ENCODE measurements at regions not wholly inside any gene's neighbourhood (a gene's known extent, or its start where the extent isn't known, plus 50 kb on each side); places are given as distances from the start of the nearest gene placed in this dataset.
"Not testable (repeated sequence)": the region's sequence is repeated elsewhere in the genome, so short reads cannot be mapped to it uniquely, and the experiment has no call there.

DNA sequence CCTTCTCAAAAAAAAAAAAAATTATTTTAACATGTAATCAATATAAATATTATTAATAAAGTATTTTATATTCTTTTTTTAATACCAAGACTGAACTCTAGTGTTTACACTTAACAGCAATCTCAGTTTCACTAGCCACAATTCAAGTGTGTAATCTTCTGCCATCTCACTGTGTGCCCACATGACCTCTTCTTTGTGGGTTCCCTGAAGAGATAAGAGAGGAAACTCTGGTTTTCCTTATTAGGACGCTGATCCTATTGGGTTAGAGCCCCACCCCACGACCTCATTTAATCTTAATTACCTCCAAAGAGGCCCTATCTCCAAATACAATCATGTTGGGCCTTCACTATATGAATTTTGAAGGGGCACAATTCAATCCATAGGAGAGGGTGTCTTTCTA, 177.6 kb downstream of the STK31 start:
- no peak for DNase-seq (ENCODE audit: low read depth, low spot score)
- in situ Hi-C loops (cut with HindIII; ENCODE audit: low pct_unique_long_range_greater_than_20kb, low sequenced_read_pairs) = no loop called here

DNA sequence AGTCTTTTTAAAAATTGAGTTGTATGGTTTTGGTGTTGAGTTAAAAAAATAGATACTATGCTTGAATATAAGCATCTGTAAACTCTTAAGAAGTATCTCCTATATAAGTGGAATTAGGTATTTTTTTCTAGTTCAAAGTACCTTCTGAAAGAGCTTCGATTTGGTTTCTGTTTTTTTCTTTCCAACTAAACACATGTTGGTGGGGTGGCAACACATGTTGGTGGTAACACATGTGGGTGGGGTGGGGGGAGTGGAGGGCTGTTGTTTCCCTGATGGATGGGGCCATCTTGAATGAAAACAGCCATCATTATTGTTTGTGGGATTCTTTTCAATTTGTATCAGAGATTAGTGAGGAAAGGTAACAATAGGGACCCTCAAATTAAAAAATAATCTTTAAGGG, 178.9 kb downstream of the STK31 start:
- in situ Hi-C loops (cut with HindIII; ENCODE audit: low pct_unique_long_range_greater_than_20kb, low sequenced_read_pairs) = no loop called here
- DNase-seq (ENCODE audit: low read depth, low spot score) = no peak

DNA sequence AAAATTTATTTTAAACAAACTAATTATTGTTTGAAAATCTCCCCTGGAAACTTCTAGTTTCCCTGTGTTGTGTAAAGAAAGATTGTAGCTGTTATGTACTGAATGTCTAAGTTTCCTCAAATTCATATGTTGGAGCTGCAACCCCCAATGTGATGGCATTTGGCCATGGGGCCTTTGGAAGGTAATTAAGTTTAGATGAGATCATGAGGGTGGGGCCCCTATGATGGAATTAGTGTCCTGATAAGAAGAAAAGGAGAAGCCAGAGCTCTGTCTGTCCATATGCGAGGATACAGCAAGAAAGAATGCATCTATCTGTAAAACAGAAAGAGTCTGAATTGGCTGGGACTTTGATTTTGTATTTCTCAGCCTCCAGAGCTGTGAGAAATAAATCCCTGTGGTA, 179.5 kb downstream of the STK31 start:
- in situ Hi-C loops (cut with HindIII; ENCODE audit: low pct_unique_long_range_greater_than_20kb, low sequenced_read_pairs) = no loop called here
- no peak for DNase-seq (ENCODE audit: low read depth, low spot score)

DNA sequence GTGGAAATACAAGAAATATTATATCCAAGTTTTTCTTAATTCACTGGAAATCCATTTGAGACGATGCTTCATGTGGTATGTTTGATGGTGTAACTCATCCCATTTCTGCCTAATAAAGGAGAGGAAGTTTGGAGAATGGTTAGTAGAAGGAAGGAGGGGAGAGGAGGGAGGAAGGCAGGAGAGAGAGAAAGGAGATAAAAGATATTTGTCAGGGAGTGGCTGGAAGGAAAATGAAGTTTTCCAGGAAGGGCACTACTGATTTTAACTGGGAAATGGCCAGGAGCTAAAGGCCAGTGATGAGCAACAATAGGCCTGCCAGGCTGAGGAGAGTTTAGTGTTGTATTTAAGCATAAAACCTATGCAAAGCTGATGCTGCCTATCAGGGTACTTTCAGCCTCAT, 182.0 kb downstream of the STK31 start:
- DNase-seq (ENCODE audit: low read depth, low spot score) = no peak
- in situ Hi-C loops (cut with HindIII; ENCODE audit: low pct_unique_long_range_greater_than_20kb, low sequenced_read_pairs) = no loop called here

DNA sequence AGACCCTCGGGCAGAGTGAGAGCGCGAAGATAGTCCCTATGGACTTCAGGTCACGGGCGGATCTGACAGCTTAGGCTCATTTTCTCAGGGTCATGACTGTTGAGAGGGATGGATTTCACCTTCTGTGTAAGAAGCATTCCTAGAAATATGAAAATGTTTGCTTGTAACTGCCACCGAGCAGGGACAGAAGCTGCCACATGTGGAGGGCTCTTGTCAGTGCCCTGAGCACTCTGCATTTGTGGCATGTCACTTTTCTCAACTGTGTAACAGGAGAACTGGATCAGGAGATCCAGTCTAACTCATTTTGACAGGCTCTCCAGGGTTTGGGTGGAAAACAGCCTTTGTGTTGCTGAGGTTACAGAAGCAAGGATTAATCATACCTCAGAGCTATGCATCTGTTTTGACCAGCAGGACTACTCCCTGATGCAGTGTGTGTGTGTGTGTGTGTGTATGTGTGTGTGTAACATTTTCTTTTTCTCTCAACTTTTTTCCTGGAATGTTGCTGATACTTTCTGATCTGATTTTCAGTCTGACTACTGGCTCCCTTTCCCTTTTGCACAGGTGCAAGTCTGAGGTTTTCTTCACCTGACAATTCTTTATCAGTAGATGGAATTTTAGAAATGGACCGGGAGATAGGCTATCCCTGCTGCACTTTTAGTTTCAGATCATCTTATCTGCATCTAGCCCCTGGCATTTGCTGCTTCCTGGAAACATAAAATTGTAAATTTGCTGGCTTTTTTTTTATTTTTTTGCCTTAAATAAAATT, 183.3 kb downstream of the STK31 start:
- in situ Hi-C loops (cut with HindIII; ENCODE audit: low pct_unique_long_range_greater_than_20kb, low sequenced_read_pairs) = no loop called here
- DNase-seq (ENCODE audit: low read depth, low spot score) = no peak

DNA sequence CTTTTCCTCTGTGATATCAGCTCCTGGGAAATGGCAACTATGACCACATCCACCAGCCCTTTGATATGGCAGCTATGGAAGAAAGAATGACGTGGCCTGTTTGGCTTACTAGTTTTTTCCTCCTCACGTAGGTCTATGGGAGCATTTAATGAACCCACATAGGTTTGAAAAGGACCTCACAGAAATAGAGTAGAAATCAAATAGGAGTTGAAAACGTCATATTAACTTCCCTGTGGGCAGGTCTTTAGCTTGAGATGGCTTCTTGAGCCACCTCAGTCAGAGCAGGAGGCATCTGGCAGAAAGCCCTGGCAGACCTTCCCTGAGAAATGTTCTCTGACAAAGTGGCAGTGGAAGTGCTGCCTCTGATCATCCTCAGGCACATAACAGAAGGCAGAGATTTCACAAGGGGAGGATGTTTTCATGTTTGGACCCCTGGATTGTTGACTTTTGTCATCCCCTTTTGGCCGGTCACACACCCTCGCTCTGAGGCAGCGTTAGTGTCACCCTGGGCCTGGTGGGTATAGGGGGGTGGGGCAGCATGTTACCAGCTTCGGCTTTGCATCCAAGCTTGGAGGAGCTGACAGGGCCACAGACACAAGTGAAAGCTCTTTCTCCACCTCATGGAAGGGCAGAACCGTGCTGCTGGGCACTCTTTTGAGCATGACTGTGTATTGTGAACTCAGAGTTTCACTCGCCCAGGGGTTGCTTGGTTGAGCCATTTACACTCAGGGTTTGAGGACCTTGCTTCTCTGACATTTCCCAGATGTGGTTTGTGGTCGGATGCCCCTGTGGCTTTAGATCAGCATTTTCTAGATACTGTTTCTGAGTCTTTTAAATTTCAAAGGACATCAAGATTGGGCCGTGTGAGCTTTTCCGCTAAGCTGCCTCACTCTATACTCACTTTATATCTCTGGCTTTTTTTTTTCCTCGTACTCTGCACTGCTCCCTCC, 184.2 kb downstream of the STK31 start:
- in situ Hi-C loops (cut with HindIII; ENCODE audit: low pct_unique_long_range_greater_than_20kb, low sequenced_read_pairs) = no loop called here
- no peak for DNase-seq (ENCODE audit: low read depth, low spot score)

DNA sequence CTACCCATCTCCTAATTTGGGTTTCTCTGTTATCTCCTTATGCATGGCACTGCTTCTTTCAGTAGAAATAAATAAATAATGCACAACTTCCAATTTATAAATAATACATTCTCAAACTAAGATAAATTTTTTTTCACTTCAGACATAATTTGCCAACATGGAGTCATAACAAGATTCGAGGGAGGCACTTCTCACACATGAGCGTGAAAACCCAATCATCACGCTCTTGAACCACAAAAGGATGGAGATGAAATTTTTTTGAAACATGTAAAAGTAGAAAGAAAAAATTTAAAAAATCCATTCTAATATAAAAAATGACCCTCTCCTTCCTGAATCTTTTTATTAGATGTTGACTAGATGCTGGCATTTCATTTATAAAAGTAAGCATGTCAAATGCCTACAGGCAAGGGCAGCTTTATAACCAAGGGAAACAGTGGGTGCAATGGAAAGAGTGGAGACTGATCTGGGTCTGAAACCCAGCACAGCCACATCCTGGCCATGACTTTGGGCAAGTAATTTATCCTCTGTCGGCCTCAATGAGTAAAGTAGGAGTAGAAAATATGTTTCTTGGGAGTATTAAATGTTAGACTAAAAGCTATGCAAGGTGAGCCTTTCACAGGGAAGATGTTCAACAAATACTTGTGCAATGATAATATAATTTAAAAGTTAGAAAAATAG, 185.0 kb downstream of the STK31 start:
- in situ Hi-C loops (cut with HindIII; ENCODE audit: low pct_unique_long_range_greater_than_20kb, low sequenced_read_pairs) = no loop called here
- no peak for DNase-seq (ENCODE audit: low read depth, low spot score)

DNA sequence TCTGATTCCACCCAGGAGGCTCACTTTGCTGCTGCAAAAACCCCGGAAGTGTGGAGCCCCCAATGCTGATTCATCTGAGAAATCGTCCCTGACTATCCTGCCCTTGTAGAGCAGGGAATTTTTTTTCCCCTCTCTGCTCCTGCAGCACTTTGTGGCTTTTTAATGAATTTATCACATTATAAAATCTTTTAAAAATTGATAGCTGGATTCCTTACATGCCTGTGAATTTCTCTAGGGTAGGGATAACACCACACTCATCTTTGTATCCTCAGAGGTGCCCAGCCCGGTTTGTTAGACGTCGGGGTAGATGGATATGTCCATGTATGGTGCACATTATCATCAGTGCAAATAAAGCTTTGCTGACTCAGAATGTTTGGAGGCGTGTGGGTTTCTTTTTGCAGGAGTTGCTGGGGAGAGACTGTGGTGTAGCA, 185.7 kb downstream of the STK31 start:
- in situ Hi-C loops (cut with HindIII; ENCODE audit: low pct_unique_long_range_greater_than_20kb, low sequenced_read_pairs) = no loop called here
- no peak for DNase-seq (ENCODE audit: low read depth, low spot score)

DNA sequence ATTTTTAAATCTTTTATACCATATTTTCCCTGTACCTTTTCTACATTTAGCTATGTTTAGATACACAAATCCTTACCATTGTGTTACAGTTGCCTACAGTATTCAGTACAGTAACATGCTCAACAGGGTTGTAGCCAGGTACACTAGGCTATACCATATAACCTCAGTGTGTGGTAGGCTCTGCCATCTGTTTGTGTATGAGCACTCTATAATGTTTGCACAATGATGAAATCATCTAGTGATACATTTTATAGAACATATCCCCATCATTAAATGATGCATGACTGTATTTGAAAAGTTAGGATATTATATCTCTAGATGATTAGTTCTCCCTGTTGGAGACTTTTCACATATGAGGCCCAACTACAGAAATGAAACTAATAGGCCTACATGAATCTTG, 188.6 kb downstream of the STK31 start:
- in situ Hi-C loops (cut with HindIII; ENCODE audit: low pct_unique_long_range_greater_than_20kb, low sequenced_read_pairs) = no loop called here
- DNase-seq (ENCODE audit: low read depth, low spot score) = no peak

DNA sequence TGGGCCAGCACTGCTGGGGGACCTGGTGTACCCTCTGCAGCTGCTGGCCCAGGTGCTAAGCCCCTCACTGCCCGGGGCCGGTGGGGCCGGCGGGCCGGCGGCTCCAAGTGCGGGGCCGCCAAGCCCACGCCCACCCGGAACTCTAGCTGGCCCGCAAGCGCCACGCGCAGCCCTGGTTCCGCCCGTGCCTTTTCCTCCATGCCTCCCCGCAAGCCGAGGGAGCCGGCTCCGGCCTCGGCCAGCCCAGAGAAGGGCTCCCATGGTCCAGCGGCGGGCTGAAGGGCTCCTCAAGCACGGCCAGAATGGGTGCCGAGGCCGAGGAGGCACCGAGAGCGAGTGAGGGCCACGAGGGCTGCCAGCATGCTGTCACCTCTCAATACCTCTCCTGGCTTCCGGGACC, 194.9 kb downstream of the STK31 start:
- DNase-seq (ENCODE audit: low read depth, low spot score); in situ Hi-C loops (cut with HindIII; ENCODE audit: low pct_unique_long_range_greater_than_20kb, low sequenced_read_pairs): not testable (repeated sequence)

DNA sequence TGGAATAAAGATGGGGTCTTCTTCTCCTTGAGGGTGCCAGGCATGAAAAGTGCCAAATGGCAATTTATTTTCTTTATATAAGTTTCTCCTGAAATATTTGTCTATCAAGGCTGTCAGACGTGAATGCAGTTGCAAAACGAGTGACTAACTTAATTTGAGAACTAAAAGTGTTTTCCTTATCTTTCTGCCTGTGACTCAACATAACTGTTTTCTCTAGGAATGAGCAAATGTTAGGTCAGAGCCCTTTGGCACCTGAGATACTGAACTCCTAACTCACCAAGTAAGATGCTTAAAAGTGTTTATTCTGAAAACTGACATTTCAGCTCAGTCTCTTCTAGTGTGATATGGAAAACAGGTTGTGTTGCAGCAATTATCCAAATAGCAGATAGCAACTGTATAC, 197.0 kb downstream of the STK31 start:
- no peak for DNase-seq (ENCODE audit: low read depth, low spot score)
- in situ Hi-C loops (cut with HindIII; ENCODE audit: low pct_unique_long_range_greater_than_20kb, low sequenced_read_pairs) = no loop called here

DNA sequence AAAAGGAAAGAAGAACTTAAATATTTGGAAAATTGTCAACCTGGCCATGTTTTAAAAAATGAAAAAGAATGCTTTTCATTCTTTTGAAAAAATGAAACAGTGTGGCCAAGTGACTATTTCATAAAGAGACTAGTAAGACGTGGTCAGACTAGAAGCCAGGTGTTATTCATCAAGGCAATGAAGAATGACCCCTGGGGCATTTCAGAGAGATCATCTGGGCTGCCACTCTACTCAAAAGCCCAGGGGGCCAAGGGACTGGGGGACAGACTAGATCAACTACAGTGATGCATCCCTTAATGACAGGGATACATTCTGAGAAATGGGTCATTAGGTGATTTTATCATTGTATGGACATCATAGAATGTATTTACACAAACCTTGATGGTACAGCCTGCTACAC, 199.4 kb downstream of the STK31 start:
- in situ Hi-C loops (cut with HindIII; ENCODE audit: low pct_unique_long_range_greater_than_20kb, low sequenced_read_pairs) = no loop called here
- no peak for DNase-seq (ENCODE audit: low read depth, low spot score)

DNA sequence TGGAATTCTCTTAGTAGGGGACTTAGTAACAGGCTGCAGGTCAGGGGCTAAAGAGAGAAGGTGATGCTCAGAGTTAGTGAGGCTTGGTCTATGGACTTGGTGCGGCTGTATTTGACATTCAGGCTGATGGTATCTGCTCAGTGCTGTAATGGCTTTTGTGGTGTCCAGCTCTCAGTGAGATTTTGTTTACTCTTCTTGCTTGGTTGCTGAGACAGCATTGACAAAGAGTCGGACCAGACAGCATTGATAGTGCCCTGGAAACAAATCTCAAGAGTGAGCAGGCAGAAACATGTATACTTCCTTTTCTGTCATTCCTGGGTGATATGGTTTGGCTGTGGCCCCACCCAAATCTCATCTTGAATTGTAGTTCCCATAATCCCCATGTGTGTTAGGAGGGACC, 202.0 kb downstream of the STK31 start:
- no peak for DNase-seq (ENCODE audit: low read depth, low spot score)

DNA sequence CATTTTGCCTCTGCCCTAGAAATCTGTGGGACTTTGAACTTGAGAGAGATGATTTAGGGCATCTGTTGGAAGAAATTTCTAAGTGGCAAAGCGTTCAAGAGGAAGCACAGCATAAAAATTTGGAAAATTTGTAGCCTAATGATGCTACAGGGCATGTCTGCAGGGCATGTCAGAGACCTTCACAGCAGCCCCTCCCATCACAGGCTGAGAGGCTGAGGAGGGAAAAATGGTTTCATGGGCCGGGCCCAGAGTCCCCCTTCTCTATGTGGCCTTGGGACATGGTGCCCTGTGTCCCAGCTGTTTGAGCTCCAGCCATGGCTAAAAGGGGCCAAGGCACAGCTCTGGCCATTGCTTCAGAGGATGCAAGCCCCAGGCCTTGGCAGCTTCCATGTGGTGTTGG, 203.0 kb downstream of the STK31 start:
- in situ Hi-C loops (cut with HindIII; ENCODE audit: low pct_unique_long_range_greater_than_20kb, low sequenced_read_pairs) = no loop called here
- DNase-seq (ENCODE audit: low read depth, low spot score) = no peak

More for the DNA sequence above, 202.0 kb downstream of the STK31 start:
- in situ Hi-C loops (cut with HindIII; ENCODE audit: low pct_unique_long_range_greater_than_20kb, low sequenced_read_pairs) = no loop called here

DNA sequence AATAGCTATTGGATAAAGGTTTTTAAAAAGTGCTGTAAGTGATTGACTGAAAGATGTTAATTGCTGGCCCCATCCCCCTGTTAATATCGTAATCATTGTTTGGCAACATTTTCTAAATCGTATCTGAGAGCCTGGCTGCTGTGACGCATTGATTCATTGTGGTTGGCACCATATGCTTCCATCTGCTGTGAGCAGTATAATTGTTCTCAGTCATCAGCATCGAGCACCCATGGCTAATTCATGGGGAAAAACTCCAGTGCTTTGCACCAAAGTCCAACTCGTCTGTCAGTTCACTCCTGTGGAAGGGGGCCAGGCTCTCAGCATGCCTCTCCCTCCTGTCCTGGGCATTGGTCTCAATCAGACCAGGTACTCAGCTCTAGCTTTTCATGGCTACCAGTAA, 205.2 kb downstream of the STK31 start:
- DNase-seq (ENCODE audit: low read depth, low spot score) = no peak

DNA sequence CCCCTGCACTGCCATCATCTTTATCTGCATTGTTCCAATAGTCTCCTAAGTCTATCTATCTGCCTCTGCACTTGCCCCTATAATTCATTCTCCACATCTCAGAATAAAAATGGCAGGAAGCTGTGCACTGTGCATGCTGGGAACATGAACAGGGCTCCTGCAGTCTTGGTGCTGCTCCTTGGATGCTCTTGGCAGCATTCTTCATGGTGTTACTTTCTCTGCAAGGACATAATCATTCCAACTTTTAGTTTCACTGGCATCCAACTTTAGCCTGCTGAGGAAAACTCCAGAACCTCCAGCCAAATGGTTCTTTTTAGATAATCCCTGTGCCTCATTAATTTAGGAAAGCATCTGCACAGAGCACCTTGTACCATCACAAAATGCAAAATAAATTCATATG, 208.3 kb downstream of the STK31 start:
- no peak for DNase-seq (ENCODE audit: low read depth, low spot score)
- in situ Hi-C loops (cut with HindIII; ENCODE audit: low pct_unique_long_range_greater_than_20kb, low sequenced_read_pairs) = no loop called here

More for the DNA sequence above, 205.2 kb downstream of the STK31 start:
- in situ Hi-C loops (cut with HindIII; ENCODE audit: low pct_unique_long_range_greater_than_20kb, low sequenced_read_pairs) = no loop called here

DNA sequence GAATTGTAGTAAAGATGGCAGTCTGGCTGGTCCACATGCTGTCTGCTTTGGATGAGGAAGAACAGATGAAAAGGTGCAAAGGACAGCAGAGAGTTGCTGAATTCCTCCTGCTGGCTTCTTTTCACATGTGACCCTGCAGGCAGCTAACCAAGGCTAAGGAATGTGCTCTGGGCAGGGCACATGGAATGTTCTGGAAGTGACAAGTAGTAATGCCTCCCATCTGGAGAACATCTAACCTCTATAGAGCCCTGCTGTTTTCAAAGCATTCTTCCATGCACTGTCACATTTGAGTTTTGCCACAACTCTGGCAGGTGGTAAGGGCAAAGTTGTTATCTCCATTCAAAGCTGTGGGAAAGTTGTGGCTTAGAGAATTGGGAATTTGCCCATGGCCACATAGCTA, 208.8 kb downstream of the STK31 start:
- no peak for DNase-seq (ENCODE audit: low read depth, low spot score)
- in situ Hi-C loops (cut with HindIII; ENCODE audit: low pct_unique_long_range_greater_than_20kb, low sequenced_read_pairs) = no loop called here

DNA sequence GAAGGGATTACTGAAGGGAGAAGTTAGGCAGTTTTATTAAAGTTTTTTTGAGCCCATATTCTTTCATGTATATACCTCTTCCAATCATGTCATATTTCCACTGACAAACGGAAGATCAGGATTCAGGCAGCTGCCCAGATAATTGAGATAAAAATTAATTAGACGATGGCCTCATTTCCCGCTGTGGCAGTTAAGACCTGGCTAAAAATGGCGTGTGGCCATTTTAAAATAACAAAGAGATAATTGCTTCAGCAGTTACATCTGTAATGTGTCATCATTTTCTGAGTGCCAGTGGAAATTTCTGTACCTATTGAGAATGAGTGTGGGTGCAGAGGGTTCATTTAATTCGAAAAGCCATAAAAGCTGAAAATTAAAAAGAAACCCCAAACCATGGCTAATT, 215.1 kb downstream of the STK31 start:
- no peak for DNase-seq (ENCODE audit: low read depth, low spot score)
- in situ Hi-C loops (cut with HindIII; ENCODE audit: low pct_unique_long_range_greater_than_20kb, low sequenced_read_pairs) = no loop called here

All from SK-MEL-5 (cell line).